SK-N-SH treated with all-trans-retinoic acid at 6 μM for 48 hours (cell line): ENCODE measurements at regions not wholly inside any gene's neighbourhood (a gene's known extent, or its start where the extent isn't known, plus 50 kb on each side); places are given as distances from the start of the nearest gene placed in this dataset.

ENCODE experiments used
- CREB5 ChIP-seq: fragments of 250-450 bp; sonication (Bioruptor Pico); IDR thresholded peaks from 2 replicates; pipeline ENCODE4 v1.5.1; 2020; ENCODE audit warnings: low read depth, mild to moderate bottlenecking, moderate library complexity
- ESRRG ChIP-seq: fragments of 250-450 bp; sonication (Bioruptor Pico); IDR thresholded peaks from 2 replicates; pipeline ENCODE4 v1.6.1; 2021; ENCODE audit warnings: mild to moderate bottlenecking
- OSR1 ChIP-seq: fragments of 250-450 bp; sonication (Bioruptor Pico); IDR thresholded peaks from 2 replicates; pipeline ENCODE4 v1.8.0; 2022; ENCODE audit warnings: moderate library complexity, mild to moderate bottlenecking, inconsistent platforms
- ZFP30 ChIP-seq: fragments of 450-650 bp; formaldehyde crosslinking; IDR thresholded peaks from 2 replicates; pipeline ENCODE4 v1.5.0; 2022; ENCODE audit warnings: mild to moderate bottlenecking, moderate library complexity
- ZNF8 ChIP-seq: fragments of 450-650 bp; formaldehyde crosslinking; IDR thresholded peaks from 2 replicates; pipeline ENCODE4 v1.5.0; 2020; ENCODE audit warnings: mild to moderate bottlenecking, moderate library complexity
- TF ChIP-seq, protein P1 (sequence below): fragments of 250-450 bp; sonication (Bioruptor Pico); IDR thresholded peaks from 2 replicates; pipeline ENCODE4 v1.5.1; 2021; ENCODE audit warnings: mild to moderate bottlenecking, moderate library complexity

- TF ChIP-seq ZNF8 (no peak), OSR1 (CRISPR knock-in tag) (no peak), ZFP30 (CRISPR knock-in tag) (no peak), ESRRG (CRISPR knock-in tag) (no peak), CREB5 (no peak)
- TF ChIP-seq, protein P1, sequence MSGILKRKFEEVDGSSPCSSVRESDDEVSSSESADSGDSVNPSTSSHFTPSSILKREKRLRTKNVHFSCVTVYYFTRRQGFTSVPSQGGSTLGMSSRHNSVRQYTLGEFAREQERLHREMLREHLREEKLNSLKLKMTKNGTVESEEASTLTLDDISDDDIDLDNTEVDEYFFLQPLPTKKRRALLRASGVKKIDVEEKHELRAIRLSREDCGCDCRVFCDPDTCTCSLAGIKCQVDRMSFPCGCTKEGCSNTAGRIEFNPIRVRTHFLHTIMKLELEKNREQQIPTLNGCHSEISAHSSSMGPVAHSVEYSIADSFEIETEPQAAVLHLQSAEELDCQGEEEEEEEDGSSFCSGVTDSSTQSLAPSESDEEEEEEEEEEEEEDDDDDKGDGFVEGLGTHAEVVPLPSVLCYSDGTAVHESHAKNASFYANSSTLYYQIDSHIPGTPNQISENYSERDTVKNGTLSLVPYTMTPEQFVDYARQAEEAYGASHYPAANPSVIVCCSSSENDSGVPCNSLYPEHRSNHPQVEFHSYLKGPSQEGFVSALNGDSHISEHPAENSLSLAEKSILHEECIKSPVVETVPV, result no peak
Measured at GRCh38 chr10:36278176-36278575, 636.1 kb upstream of the FZD8 start.
